ENCODE measurements at regions not wholly inside any gene's neighbourhood (a gene's known extent, or its start where the extent isn't known, plus 50 kb on each side); places are given as distances from the start of the nearest gene placed in this dataset.

- TF ChIP-seq REST (IDR thresholded peaks at IDR 0.05; ENCODE audit: borderline replicate concordance) (no peak), REST (CRISPR knock-in tag; IDR thresholded peaks at IDR 0.05; ENCODE audit: low read depth) (no peak), HCFC1 (IDR thresholded peaks at IDR 0.05; ENCODE audit: low read depth, low read length) (no peak), FOXJ3 (CRISPR knock-in tag; IDR thresholded peaks at IDR 0.05) (no peak), HDAC3 (IDR thresholded peaks at IDR 0.05; ENCODE audit: borderline replicate concordance, partially characterized antibody) (no peak)
- TF ChIP-seq, protein P1, sequence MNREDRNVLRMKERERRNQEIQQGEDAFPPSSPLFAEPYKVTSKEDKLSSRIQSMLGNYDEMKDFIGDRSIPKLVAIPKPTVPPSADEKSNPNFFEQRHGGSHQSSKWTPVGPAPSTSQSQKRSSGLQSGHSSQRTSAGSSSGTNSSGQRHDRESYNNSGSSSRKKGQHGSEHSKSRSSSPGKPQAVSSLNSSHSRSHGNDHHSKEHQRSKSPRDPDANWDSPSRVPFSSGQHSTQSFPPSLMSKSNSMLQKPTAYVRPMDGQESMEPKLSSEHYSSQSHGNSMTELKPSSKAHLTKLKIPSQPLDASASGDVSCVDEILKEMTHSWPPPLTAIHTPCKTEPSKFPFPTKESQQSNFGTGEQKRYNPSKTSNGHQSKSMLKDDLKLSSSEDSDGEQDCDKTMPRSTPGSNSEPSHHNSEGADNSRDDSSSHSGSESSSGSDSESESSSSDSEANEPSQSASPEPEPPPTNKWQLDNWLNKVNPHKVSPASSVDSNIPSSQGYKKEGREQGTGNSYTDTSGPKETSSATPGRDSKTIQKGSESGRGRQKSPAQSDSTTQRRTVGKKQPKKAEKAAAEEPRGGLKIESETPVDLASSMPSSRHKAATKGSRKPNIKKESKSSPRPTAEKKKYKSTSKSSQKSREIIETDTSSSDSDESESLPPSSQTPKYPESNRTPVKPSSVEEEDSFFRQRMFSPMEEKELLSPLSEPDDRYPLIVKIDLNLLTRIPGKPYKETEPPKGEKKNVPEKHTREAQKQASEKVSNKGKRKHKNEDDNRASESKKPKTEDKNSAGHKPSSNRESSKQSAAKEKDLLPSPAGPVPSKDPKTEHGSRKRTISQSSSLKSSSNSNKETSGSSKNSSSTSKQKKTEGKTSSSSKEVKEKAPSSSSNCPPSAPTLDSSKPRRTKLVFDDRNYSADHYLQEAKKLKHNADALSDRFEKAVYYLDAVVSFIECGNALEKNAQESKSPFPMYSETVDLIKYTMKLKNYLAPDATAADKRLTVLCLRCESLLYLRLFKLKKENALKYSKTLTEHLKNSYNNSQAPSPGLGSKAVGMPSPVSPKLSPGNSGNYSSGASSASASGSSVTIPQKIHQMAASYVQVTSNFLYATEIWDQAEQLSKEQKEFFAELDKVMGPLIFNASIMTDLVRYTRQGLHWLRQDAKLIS (CRISPR knock-in tag; IDR thresholded peaks at IDR 0.05) = no peak
Observed at GRCh38 chr3:189502256-189502655, 128.9 kb upstream of the TP63 start (continued).

Measured in K562 (cell line).